H9 (cell line): ENCODE measurements at regions not wholly inside any gene's neighbourhood (a gene's known extent, or its start where the extent isn't known, plus 50 kb on each side); places are given as distances from the start of the nearest gene placed in this dataset.

Source experiments
- DNase-seq: peaks from one replicate; pipeline ENCODE4 v3.0.0-alpha.2; 2017
- H2AFZ ChIP-seq: one replicate; pipeline ENCODE4 v1.6.1; 2013; ENCODE audit warnings: mild to moderate bottlenecking, low read length, control low read depth, moderate library complexity
- H2AK5ac ChIP-seq: 2 replicates; pipeline ENCODE4 v1.6.1; 2013; ENCODE audit warnings: low read length, control low read depth, mixed read lengths; ENCODE audit not compliant: insufficient read length
- H2BK120ac ChIP-seq: one replicate; pipeline ENCODE4 v1.6.1; 2013; ENCODE audit warnings: low read depth, mild to moderate bottlenecking, low read length, control low read depth, inconsistent platforms; ENCODE audit not compliant: poor library complexity, severe bottlenecking
- H2BK12ac ChIP-seq: 2 replicates; pipeline ENCODE4 v1.6.1; 2013; ENCODE audit warnings: low read length, control low read depth, mixed read lengths, low read depth; ENCODE audit not compliant: insufficient read length
- H2BK15ac ChIP-seq: 2 replicates; pipeline ENCODE4 v1.6.1; 2013; ENCODE audit warnings: low read depth, low read length, control low read depth
- H2BK20ac ChIP-seq: one replicate; pipeline ENCODE4 v1.6.1; 2013; ENCODE audit warnings: low read depth, mild to moderate bottlenecking, low read length, control low read depth, inconsistent platforms; ENCODE audit not compliant: poor library complexity, severe bottlenecking
- H2BK5ac ChIP-seq: 2 replicates; pipeline ENCODE4 v1.6.1; 2013; ENCODE audit warnings: low read length, control low read depth, mixed read lengths; ENCODE audit not compliant: insufficient read length
- H3K14ac ChIP-seq: 2 replicates; pipeline ENCODE4 v1.6.1; 2013; ENCODE audit warnings: low read length, control low read depth; ENCODE audit not compliant: insufficient read depth
- H3K18ac ChIP-seq: 2 replicates; pipeline ENCODE4 v1.6.1; 2013; ENCODE audit warnings: low read depth, mild to moderate bottlenecking, mixed read lengths, low read length, control low read depth; ENCODE audit not compliant: insufficient read length
- H3K23ac ChIP-seq: 2 replicates; pipeline ENCODE4 v1.6.1; 2013; ENCODE audit warnings: low read length, control low read depth, mixed read lengths, low read depth; ENCODE audit not compliant: insufficient read length
- H3K23me2 ChIP-seq: 2 replicates; pipeline ENCODE4 v1.6.1; 2013; ENCODE audit warnings: low read depth, mild to moderate bottlenecking, mixed read lengths, low read length, control low read depth; ENCODE audit not compliant: insufficient read length, poor library complexity, severe bottlenecking
- H3K27ac ChIP-seq: 2 replicates; pipeline ENCODE4 v1.5.1; 2013; ENCODE audit warnings: low read length, control low read depth, mixed read lengths, low read depth; ENCODE audit not compliant: insufficient read length
- H3K27me3 ChIP-seq: 2 replicates; pipeline ENCODE4 v1.6.1; 2013; ENCODE audit warnings: low read length, control low read depth, inconsistent platforms; ENCODE audit not compliant: insufficient read depth
- H3K4ac ChIP-seq: 2 replicates; pipeline ENCODE4 v1.6.1; 2013; ENCODE audit warnings: low read depth, mild to moderate bottlenecking, control low read depth, inconsistent platforms, low read length, moderate library complexity
- H3K4me1 ChIP-seq: 2 replicates; pipeline ENCODE4 v1.6.1; 2013; ENCODE audit warnings: low read length, control low read depth, inconsistent platforms; ENCODE audit not compliant: insufficient read depth
- H3K4me2 ChIP-seq: 2 replicates; pipeline ENCODE4 v1.6.1; 2013; ENCODE audit warnings: low read length, control low read depth, mixed read lengths; ENCODE audit not compliant: insufficient read length, insufficient read depth
- H3K56ac ChIP-seq: 2 replicates; pipeline ENCODE4 v1.6.1; 2013; ENCODE audit warnings: low read depth, mild to moderate bottlenecking, mixed read lengths, low read length, control low read depth; ENCODE audit not compliant: insufficient read length
- H3K79me1 ChIP-seq: 2 replicates; pipeline ENCODE4 v1.6.1; 2013; ENCODE audit warnings: low read depth, mild to moderate bottlenecking, moderate library complexity, low read length, control low read depth, inconsistent platforms; ENCODE audit not compliant: insufficient read depth, poor library complexity, severe bottlenecking
- H3K79me2 ChIP-seq: 2 replicates; pipeline ENCODE4 v1.6.1; 2013; ENCODE audit warnings: low read length, control low read depth, inconsistent platforms; ENCODE audit not compliant: insufficient read depth
- H3K9ac ChIP-seq: 2 replicates; pipeline ENCODE4 v1.6.1; 2013; ENCODE audit warnings: low read length, control low read depth, mixed read lengths; ENCODE audit not compliant: insufficient read length; ENCODE audit errors: extremely low read depth
- H3K9me3 ChIP-seq: one replicate; pipeline ENCODE4 v1.6.1; 2013; ENCODE audit warnings: low read depth, low read length, inconsistent platforms; ENCODE audit not compliant: control insufficient read depth
- H3T11ph ChIP-seq: one replicate; pipeline ENCODE4 v1.6.1; 2013; ENCODE audit warnings: mild to moderate bottlenecking, low read length, control low read depth, inconsistent platforms
- H4K20me1 ChIP-seq: one replicate; pipeline ENCODE4 v1.6.1; 2013; ENCODE audit not compliant: control insufficient read depth, insufficient read length, insufficient read depth
- H4K5ac ChIP-seq: 2 replicates; pipeline ENCODE4 v1.6.1; 2013; ENCODE audit warnings: low read depth, mild to moderate bottlenecking, mixed read lengths, low read length, control low read depth; ENCODE audit not compliant: insufficient read length
- H4K8ac ChIP-seq: replicated peaks from 2 replicates; pipeline ENCODE4 v1.6.1; 2013; ENCODE audit warnings: low read length, control low read depth, mixed read lengths, low read depth; ENCODE audit not compliant: insufficient read length
- H4K91ac ChIP-seq: 2 replicates; pipeline ENCODE4 v1.6.1; 2013; ENCODE audit warnings: low read depth, mild to moderate bottlenecking, moderate library complexity, mixed read lengths, low read length, control low read depth; ENCODE audit not compliant: insufficient read length
- H3K27ac Mint-ChIP-seq, 3 experiments: 2 replicates in 2 of 3; 3 replicates in 1 of 3; pipeline ENCODE4 v1.8.0; 2020 to 2021; ENCODE audit warnings: mixed read lengths in 3 of 3, mild to moderate bottlenecking in 1 of 3, moderate library complexity in 1 of 3
- H3K27me3 Mint-ChIP-seq: 2 replicates; pipeline ENCODE4 v1.8.0; 2021; ENCODE audit warnings: low read depth, mild to moderate bottlenecking, moderate library complexity, mixed read lengths
- H3K36me3 Mint-ChIP-seq, 3 experiments: 2 replicates in 2 of 3; 3 replicates in 1 of 3; pipeline ENCODE4 v1.8.0; 2020 to 2021; ENCODE audit warnings: low read depth in 3 of 3, mixed read lengths in 3 of 3; ENCODE audit not compliant: insufficient read depth in 1 of 3
- H3K4me1 Mint-ChIP-seq, 2 experiments: 2 replicates each; pipeline ENCODE4 v1.8.0; 2020; ENCODE audit warnings: mixed read lengths in 2 of 2
- H3K4me3 Mint-ChIP-seq, 2 experiments: 2 replicates in 1 of 2; 3 replicates in 1 of 2; pipeline ENCODE4 v1.8.0; 2020 to 2021; ENCODE audit warnings: mild to moderate bottlenecking in 2 of 2, mixed read lengths in 2 of 2, moderate library complexity in 1 of 2
- H3K9me3 Mint-ChIP-seq, 2 experiments: 2 replicates in 1 of 2; 3 replicates in 1 of 2; pipeline ENCODE4 v1.8.0; 2020; ENCODE audit warnings: mild to moderate bottlenecking in 2 of 2, mixed read lengths in 2 of 2, moderate library complexity in 1 of 2
- WGBS: extraction: QIAGEN DNeasy Blood & Tissue Kit; methylation state at CpG from one replicate; pipeline ENCODE4 v1.1.7; 2013; ENCODE audit warnings: missing lambda C conversion rate, low lambda C conversion rate, mixed read lengths; ENCODE audit not compliant: insufficient read length; ENCODE audit errors: extremely low coverage; 5-methylcytosine and 5-hydroxymethylcytosine counted together
- TF ChIP-seq, protein P1 (sequence below): fragments of 200-600 bp; sonication (generic); conservative IDR thresholded peaks from 3 replicates; pipeline ENCODE4 v1.8.0; 2021; ENCODE audit warnings: antibody characterized with exemption, mild to moderate bottlenecking

DNA sequence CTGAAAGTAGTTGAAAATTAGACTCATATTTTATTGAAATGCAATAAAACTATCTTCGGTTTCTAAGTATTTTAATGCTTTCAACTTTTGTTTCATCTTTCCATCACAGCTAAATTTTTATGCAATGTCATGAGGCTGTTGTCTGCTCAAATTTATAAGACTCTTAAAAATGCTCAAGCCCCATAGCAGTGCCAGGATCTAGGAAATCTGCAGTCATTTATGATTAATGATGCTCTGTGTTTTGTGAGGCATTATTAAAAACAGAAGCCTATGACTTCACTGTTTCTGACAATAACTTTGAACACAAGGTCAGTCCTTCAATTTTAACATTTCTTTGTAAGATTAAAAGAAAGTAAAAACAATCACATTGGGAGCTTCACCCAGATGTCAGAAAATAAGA, 112.5 kb downstream of the ALX1 start:
- H3K79me2 ChIP-seq: no peaks in the 10 kb centered on the region
- no peak overlapping the region for H3K14ac ChIP-seq
- H4K5ac ChIP-seq: no peak overlapping the region
- H4K20me1 ChIP-seq: no peaks in the 10 kb centered on the region
- Mint-ChIP-seq H3K9me3 (no peaks in the 10 kb centered on the region), H3K4me1 (no peaks in the 10 kb centered on the region), H3K4me3 (no peak overlapping the region), H3K27me3 (no peaks in the 10 kb centered on the region), H3K36me3 (no peaks in the 10 kb centered on the region), H3K27ac (no peak overlapping the region)
- H2BK12ac ChIP-seq: no peak overlapping the region
- H2AFZ ChIP-seq: no peak overlapping the region
- H2AK5ac ChIP-seq: no peak overlapping the region
- no peaks in the 10 kb centered on the region for H3K27me3 ChIP-seq
- H3K23me2 ChIP-seq: no peaks in the 10 kb centered on the region
- H2BK15ac ChIP-seq: no peak overlapping the region
- H3K18ac ChIP-seq: no peak overlapping the region
- DNase-seq: no peak
- H2BK5ac ChIP-seq: no peak overlapping the region
- no peak overlapping the region for H3K27ac ChIP-seq
- TF ChIP-seq, protein P1, sequence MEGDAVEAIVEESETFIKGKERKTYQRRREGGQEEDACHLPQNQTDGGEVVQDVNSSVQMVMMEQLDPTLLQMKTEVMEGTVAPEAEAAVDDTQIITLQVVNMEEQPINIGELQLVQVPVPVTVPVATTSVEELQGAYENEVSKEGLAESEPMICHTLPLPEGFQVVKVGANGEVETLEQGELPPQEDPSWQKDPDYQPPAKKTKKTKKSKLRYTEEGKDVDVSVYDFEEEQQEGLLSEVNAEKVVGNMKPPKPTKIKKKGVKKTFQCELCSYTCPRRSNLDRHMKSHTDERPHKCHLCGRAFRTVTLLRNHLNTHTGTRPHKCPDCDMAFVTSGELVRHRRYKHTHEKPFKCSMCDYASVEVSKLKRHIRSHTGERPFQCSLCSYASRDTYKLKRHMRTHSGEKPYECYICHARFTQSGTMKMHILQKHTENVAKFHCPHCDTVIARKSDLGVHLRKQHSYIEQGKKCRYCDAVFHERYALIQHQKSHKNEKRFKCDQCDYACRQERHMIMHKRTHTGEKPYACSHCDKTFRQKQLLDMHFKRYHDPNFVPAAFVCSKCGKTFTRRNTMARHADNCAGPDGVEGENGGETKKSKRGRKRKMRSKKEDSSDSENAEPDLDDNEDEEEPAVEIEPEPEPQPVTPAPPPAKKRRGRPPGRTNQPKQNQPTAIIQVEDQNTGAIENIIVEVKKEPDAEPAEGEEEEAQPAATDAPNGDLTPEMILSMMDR: no peak
- no peaks in the 10 kb centered on the region for H3K79me1 ChIP-seq
- H3K9me3 ChIP-seq: no peaks in the 10 kb centered on the region
- no peak overlapping the region for H4K8ac ChIP-seq
- H3K4me2 ChIP-seq: no peak overlapping the region
- H3K4me1 ChIP-seq: no peaks in the 10 kb centered on the region
- H3K56ac ChIP-seq: no peak overlapping the region
- H4K91ac ChIP-seq: no peak overlapping the region
- H2BK20ac ChIP-seq: no peak overlapping the region
- no CpG with 5 or more reads among the region's 1 CpG for WGBS
- H3K23ac ChIP-seq: no peak overlapping the region
- H2BK120ac ChIP-seq: no peak overlapping the region
- H3K4ac ChIP-seq: no peak overlapping the region
- no peak overlapping the region for H3T11ph ChIP-seq
- H3K9ac ChIP-seq: no peak overlapping the region
